ENCODE measurements at regions not wholly inside any gene's neighbourhood (a gene's known extent, or its start where the extent isn't known, plus 50 kb on each side); places are given as distances from the start of the nearest gene placed in this dataset.

GRCh38 chr9:118515947-118516346, 811.7 kb downstream of the TLR4 start:
- TF ChIP-seq, protein P1, sequence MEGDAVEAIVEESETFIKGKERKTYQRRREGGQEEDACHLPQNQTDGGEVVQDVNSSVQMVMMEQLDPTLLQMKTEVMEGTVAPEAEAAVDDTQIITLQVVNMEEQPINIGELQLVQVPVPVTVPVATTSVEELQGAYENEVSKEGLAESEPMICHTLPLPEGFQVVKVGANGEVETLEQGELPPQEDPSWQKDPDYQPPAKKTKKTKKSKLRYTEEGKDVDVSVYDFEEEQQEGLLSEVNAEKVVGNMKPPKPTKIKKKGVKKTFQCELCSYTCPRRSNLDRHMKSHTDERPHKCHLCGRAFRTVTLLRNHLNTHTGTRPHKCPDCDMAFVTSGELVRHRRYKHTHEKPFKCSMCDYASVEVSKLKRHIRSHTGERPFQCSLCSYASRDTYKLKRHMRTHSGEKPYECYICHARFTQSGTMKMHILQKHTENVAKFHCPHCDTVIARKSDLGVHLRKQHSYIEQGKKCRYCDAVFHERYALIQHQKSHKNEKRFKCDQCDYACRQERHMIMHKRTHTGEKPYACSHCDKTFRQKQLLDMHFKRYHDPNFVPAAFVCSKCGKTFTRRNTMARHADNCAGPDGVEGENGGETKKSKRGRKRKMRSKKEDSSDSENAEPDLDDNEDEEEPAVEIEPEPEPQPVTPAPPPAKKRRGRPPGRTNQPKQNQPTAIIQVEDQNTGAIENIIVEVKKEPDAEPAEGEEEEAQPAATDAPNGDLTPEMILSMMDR (IDR thresholded peaks at IDR 0.05), result no peak
- TF ChIP-seq POLR2A (IDR thresholded peaks at IDR 0.05) (no peak), POLR2AphosphoS5 (IDR thresholded peaks at IDR 0.05) (no peak)
